Caki2 (cell line): ENCODE measurements at regions not wholly inside any gene's neighbourhood (a gene's known extent, or its start where the extent isn't known, plus 50 kb on each side); places are given as distances from the start of the nearest gene placed in this dataset.
"Not testable (repeated sequence)": the region's sequence is repeated elsewhere in the genome, so short reads cannot be mapped to it uniquely, and the experiment has no call there.

Experiments used
- DNase-seq: peaks from one replicate; pipeline ENCODE4 v3.0.0-alpha.2; 2015; ENCODE audit warnings: low read depth
- in situ Hi-C: cut with HindIII; loops from 2 replicates; pipeline ENCODE4 v1.10.0; 2016; ENCODE audit warnings: low sequenced_read_pairs, low pct_unique_long_range_greater_than_20kb, mixed read lengths

- in situ Hi-C loops, result no loop called here
- no peak for DNase-seq
Measured at GRCh38 chr10:61612450-61612849, 50.3 kb upstream of the CABCOCO1 start.

- in situ Hi-C loops, result no loop called here
- DNase-seq, result no peak
Measured at GRCh38 chr10:61612009-61612408, 50.7 kb upstream of the CABCOCO1 start.

GRCh38 chr10:61609701-61610100 lies 53.0 kb upstream of the CABCOCO1 start:
- in situ Hi-C loops, result no loop called here
- DNase-seq, result no peak

- no peak for DNase-seq
- in situ Hi-C loops, result no loop called here
Measured at GRCh38 chr10:61608255-61609033, 54.3 kb upstream of the CABCOCO1 start.

GRCh38 chr10:61606959-61607907 lies 55.5 kb upstream of the CABCOCO1 start:
- in situ Hi-C loops, result no loop called here
- DNase-seq, result no peak

GRCh38 chr10:61605221-61605620 lies 57.5 kb upstream of the CABCOCO1 start:
- in situ Hi-C loops, result no loop called here
- DNase-seq, result no peak

- no peak for DNase-seq
- in situ Hi-C loops, result no loop called here
Measured at GRCh38 chr10:61600399-61600798, 62.3 kb upstream of the CABCOCO1 start.

GRCh38 chr10:61594430-61594829 lies 68.3 kb upstream of the CABCOCO1 start:
- in situ Hi-C loops, result no loop called here

GRCh38 chr10:61592581-61592980 lies 70.1 kb upstream of the CABCOCO1 start:
- in situ Hi-C loops, result no loop called here
- no peak for DNase-seq

More at GRCh38 chr10:61594430-61594829, 68.3 kb upstream of the CABCOCO1 start:
- no peak for DNase-seq

- no peak for DNase-seq
- in situ Hi-C loops, result no loop called here
Measured at GRCh38 chr10:61589547-61590243, 73.0 kb upstream of the CABCOCO1 start.

GRCh38 chr10:61588770-61589211 lies 73.9 kb upstream of the CABCOCO1 start:
- peak; percentile 26 for DNase-seq
- in situ Hi-C loops, result no loop called here

- no peak for DNase-seq
- in situ Hi-C loops, result no loop called here
Measured at GRCh38 chr10:61586829-61587228, 75.9 kb upstream of the CABCOCO1 start.

GRCh38 chr10:61580608-61581007 lies 82.1 kb upstream of the CABCOCO1 start:
- in situ Hi-C loops, result no loop called here

GRCh38 chr10:61570204-61570603 lies 92.5 kb upstream of the CABCOCO1 start:
- in situ Hi-C loops, DNase-seq: not testable (repeated sequence)

More at GRCh38 chr10:61580608-61581007, 82.1 kb upstream of the CABCOCO1 start:
- DNase-seq, result no peak

- in situ Hi-C loops, result no loop called here
- no peak for DNase-seq
Measured at GRCh38 chr10:61567729-61568128, 95.0 kb upstream of the CABCOCO1 start.

GRCh38 chr10:61565819-61566560 lies 96.7 kb upstream of the CABCOCO1 start:
- no peak for DNase-seq
- in situ Hi-C loops, result no loop called here

- no peak for DNase-seq
- in situ Hi-C loops, result no loop called here
Measured at GRCh38 chr10:61564444-61564843, 98.3 kb upstream of the CABCOCO1 start.

- in situ Hi-C loops, result no loop called here
Measured at GRCh38 chr10:61559615-61560014, 103.1 kb upstream of the CABCOCO1 start.

More at GRCh38 chr10:61559615-61560014, 103.1 kb upstream of the CABCOCO1 start:
- no peak for DNase-seq
